GM23338 (cell line): ENCODE measurements at regions not wholly inside any gene's neighbourhood (a gene's known extent, or its start where the extent isn't known, plus 50 kb on each side); places are given as distances from the start of the nearest gene placed in this dataset.
"Not testable (repeated sequence)": the region's sequence is repeated elsewhere in the genome, so short reads cannot be mapped to it uniquely, and the experiment has no call there.

Experiments
- ATAC-seq: fragments of 200-7000 bp; cut with Tn5 transposase; 3 replicates; pipeline ENCODE4 v1.9.1; 2020
- DNase-seq: peaks from one replicate; pipeline ENCODE4 v3.0.0-alpha.2; 2015; ENCODE audit warnings: low spot score
- H2AFZ ChIP-seq: fragments of 200-600 bp; sonication (generic); 2 replicates; pipeline ENCODE4 v1.8.0; 2016; ENCODE audit warnings: antibody characterized with exemption, mild to moderate bottlenecking, moderate library complexity
- H3F3A ChIP-seq: fragments of 200-600 bp; sonication (generic); replicated peaks from 2 replicates; pipeline ENCODE4 v1.8.0; 2017; ENCODE audit warnings: antibody characterized with exemption, mixed run types, low read depth
- H3K27ac ChIP-seq: fragments of 200-600 bp; sonication (generic); 2 replicates; pipeline ENCODE4 v1.6.1; 2016; ENCODE audit warnings: low read depth
- H3K27me3 ChIP-seq: fragments of 200-600 bp; sonication (generic); 2 replicates; pipeline ENCODE4 v1.8.0; 2016; ENCODE audit warnings: mild to moderate bottlenecking, mixed run types, moderate library complexity; ENCODE audit not compliant: insufficient read depth
- H3K36me3 ChIP-seq: fragments of 200-600 bp; sonication (generic); 2 replicates; pipeline ENCODE4 v1.8.0; 2016; ENCODE audit warnings: mild to moderate bottlenecking; ENCODE audit not compliant: insufficient read depth
- H3K4me1 ChIP-seq: fragments of 200-600 bp; sonication (generic); 2 replicates; pipeline ENCODE4 v1.8.0; 2016; ENCODE audit warnings: mild to moderate bottlenecking, moderate library complexity; ENCODE audit not compliant: insufficient read depth
- H3K4me2 ChIP-seq: fragments of 200-600 bp; sonication (generic); 2 replicates; pipeline ENCODE4 v1.7.1; 2017; ENCODE audit warnings: mixed run types
- H3K4me3 ChIP-seq: fragments of 200-600 bp; sonication (generic); 2 replicates; pipeline ENCODE4 v1.6.1; 2016; ENCODE audit warnings: mixed run types
- H3K79me2 ChIP-seq: fragments of 200-600 bp; sonication (generic); replicated peaks from 2 replicates; pipeline ENCODE4 v1.8.0; 2017; ENCODE audit warnings: mild to moderate bottlenecking; ENCODE audit not compliant: insufficient read depth
- H3K9me2 ChIP-seq: fragments of 200-600 bp; sonication (generic); 2 replicates; pipeline ENCODE4 v1.8.0; 2017; ENCODE audit not compliant: insufficient read depth
- H4K20me1 ChIP-seq: fragments of 200-600 bp; sonication (generic); replicated peaks from 2 replicates; pipeline ENCODE4 v1.8.0; 2017; ENCODE audit warnings: mild to moderate bottlenecking; ENCODE audit not compliant: insufficient read depth
- H3K27ac Mint-ChIP-seq: 2 replicates; pipeline ENCODE4 v1.8.0; 2020; ENCODE audit warnings: inconsistent platforms, mild to moderate bottlenecking, moderate library complexity, mixed read lengths
- H3K27me3 Mint-ChIP-seq: 3 replicates; pipeline ENCODE4 v1.8.0; 2022; ENCODE audit warnings: low read depth, mild to moderate bottlenecking, moderate library complexity, mixed read lengths, inconsistent platforms; ENCODE audit not compliant: insufficient read depth, poor library complexity
- H3K36me3 Mint-ChIP-seq: 3 replicates; pipeline ENCODE4 v1.8.0; 2021; ENCODE audit warnings: low read depth, mild to moderate bottlenecking, inconsistent platforms, moderate library complexity, mixed read lengths
- H3K4me1 Mint-ChIP-seq: 3 replicates; pipeline ENCODE4 v1.8.0; 2020; ENCODE audit warnings: mild to moderate bottlenecking, inconsistent platforms, mixed read lengths
- H3K4me3 Mint-ChIP-seq: 3 replicates; pipeline ENCODE4 v1.8.0; 2021; ENCODE audit warnings: moderate library complexity, mild to moderate bottlenecking, inconsistent platforms, mixed read lengths
- H3K9me3 Mint-ChIP-seq: 3 replicates; pipeline ENCODE4 v1.8.0; 2020; ENCODE audit warnings: moderate library complexity, mild to moderate bottlenecking, inconsistent platforms, mixed read lengths
- CREB1 ChIP-seq: fragments of 250-450 bp; sonication (Bioruptor Pico); IDR thresholded peaks from 2 replicates; pipeline ENCODE4 v1.5.0; 2020; ENCODE audit warnings: low read depth, mild to moderate bottlenecking, moderate library complexity
- ETS1 ChIP-seq: IDR thresholded peaks from 2 replicates; pipeline ENCODE4 v1.6.1; 2016; ENCODE audit warnings: antibody characterized with exemption
- EZH2 ChIP-seq: fragments of 200-600 bp; sonication (generic); IDR thresholded peaks from one replicate; pipeline ENCODE4 v1.8.0; 2017; ENCODE audit warnings: antibody characterized with exemption, mild to moderate bottlenecking, low read depth; ENCODE audit not compliant: unreplicated experiment
- EZH2phosphoT487 ChIP-seq: fragments of 200-600 bp; sonication (generic); IDR thresholded peaks from one replicate; pipeline ENCODE4 v1.8.1; 2018; ENCODE audit warnings: antibody characterized with exemption; ENCODE audit not compliant: unreplicated experiment
- JUNB ChIP-seq: IDR thresholded peaks from one replicate; pipeline ENCODE4 v1.6.1; 2016; ENCODE audit warnings: antibody characterized with exemption; ENCODE audit not compliant: unreplicated experiment
- POLR2AphosphoS5 ChIP-seq: IDR thresholded peaks from 2 replicates; pipeline ENCODE4 v1.6.1; 2016; ENCODE audit warnings: antibody characterized with exemption, low read depth
- STAT1 ChIP-seq: IDR thresholded peaks from one replicate; pipeline ENCODE4 v1.6.1; 2016; ENCODE audit warnings: antibody characterized with exemption; ENCODE audit not compliant: unreplicated experiment
- ZNF114 ChIP-seq: fragments of 250-450 bp; sonication (Bioruptor Pico); IDR thresholded peaks from 2 replicates; pipeline ENCODE4 v1.5.0; 2020; ENCODE audit warnings: mild to moderate bottlenecking, moderate library complexity
- ZNF331 ChIP-seq: fragments of 250-450 bp; sonication (Bioruptor Pico); IDR thresholded peaks from 2 replicates; pipeline ENCODE4 v1.5.0; 2020; ENCODE audit warnings: low read depth, mild to moderate bottlenecking, moderate library complexity
- TF ChIP-seq, protein P1 (sequence below), 2 experiments: fragments of 200-600 bp in 1 of 2; sonication (generic) in 1 of 2; conservative IDR thresholded peaks; 2 replicates each; pipeline versions ENCODE4 v1.5.1 to v1.6.1; 2016 to 2017; ENCODE audit warnings: antibody characterized with exemption in 2 of 2, low read depth in 2 of 2, mild to moderate bottlenecking in 2 of 2, moderate library complexity in 1 of 2

GRCh38 chr5:16364910-16365309 is 100.7 kb downstream of the ZNF622 start:
- no peaks in the 10 kb centered on the region for H3K36me3 ChIP-seq
- Mint-ChIP-seq H3K27me3 (no peaks in the 10 kb centered on the region), H3K27ac (no peak overlapping the region), H3K4me1 (no peaks in the 10 kb centered on the region), H3K36me3 (no peaks in the 10 kb centered on the region), H3K9me3 (no peaks in the 10 kb centered on the region; the same call in 2 of the 3 replicates), H3K4me3 (no peak overlapping the region)
- no peak overlapping the region for H3K4me2 ChIP-seq
- TF ChIP-seq CREB1 (CRISPR knock-in tag): no peak
- TF ChIP-seq, protein P1, sequence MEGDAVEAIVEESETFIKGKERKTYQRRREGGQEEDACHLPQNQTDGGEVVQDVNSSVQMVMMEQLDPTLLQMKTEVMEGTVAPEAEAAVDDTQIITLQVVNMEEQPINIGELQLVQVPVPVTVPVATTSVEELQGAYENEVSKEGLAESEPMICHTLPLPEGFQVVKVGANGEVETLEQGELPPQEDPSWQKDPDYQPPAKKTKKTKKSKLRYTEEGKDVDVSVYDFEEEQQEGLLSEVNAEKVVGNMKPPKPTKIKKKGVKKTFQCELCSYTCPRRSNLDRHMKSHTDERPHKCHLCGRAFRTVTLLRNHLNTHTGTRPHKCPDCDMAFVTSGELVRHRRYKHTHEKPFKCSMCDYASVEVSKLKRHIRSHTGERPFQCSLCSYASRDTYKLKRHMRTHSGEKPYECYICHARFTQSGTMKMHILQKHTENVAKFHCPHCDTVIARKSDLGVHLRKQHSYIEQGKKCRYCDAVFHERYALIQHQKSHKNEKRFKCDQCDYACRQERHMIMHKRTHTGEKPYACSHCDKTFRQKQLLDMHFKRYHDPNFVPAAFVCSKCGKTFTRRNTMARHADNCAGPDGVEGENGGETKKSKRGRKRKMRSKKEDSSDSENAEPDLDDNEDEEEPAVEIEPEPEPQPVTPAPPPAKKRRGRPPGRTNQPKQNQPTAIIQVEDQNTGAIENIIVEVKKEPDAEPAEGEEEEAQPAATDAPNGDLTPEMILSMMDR (conservative IDR thresholded peaks at IDR 0.05; ENCODE audit: low read depth in 2 of 2): no peak
- no peak for TF ChIP-seq STAT1
- no peak for TF ChIP-seq JUNB
- no peak for TF ChIP-seq EZH2phosphoT487
- no peak for TF ChIP-seq EZH2
- TF ChIP-seq POLR2AphosphoS5: no peak
- DNase-seq (no peak), ATAC-seq (no peak)
- no peak overlapping the region for H3K4me3 ChIP-seq
- no peaks in the 10 kb centered on the region for H3K79me2 ChIP-seq
- no peak overlapping the region for H3K27ac ChIP-seq
- no peaks in the 10 kb centered on the region for H3K27me3 ChIP-seq
- no peaks in the 10 kb centered on the region for H3F3A ChIP-seq
- H4K20me1 ChIP-seq: no peaks in the 10 kb centered on the region
- H2AFZ ChIP-seq: 0 out of 2 replicates have a peak overlapping the region, but pooled peaks have one; percentile 18
- no peaks in the 10 kb centered on the region for H3K4me1 ChIP-seq
- no peaks in the 10 kb centered on the region; the same call in 1 of the 2 replicates for H3K9me2 ChIP-seq

GRCh38 chr5:16353439-16353838 is 112.2 kb downstream of the ZNF622 start:
- H3K27me3 Mint-ChIP-seq, H3K4me3 Mint-ChIP-seq, H3F3A ChIP-seq, H3K36me3 Mint-ChIP-seq, H3K27me3 ChIP-seq, H2AFZ ChIP-seq, H3K4me3 ChIP-seq, H3K36me3 ChIP-seq, H3K4me1 Mint-ChIP-seq, H3K9me3 Mint-ChIP-seq, DNase-seq, ATAC-seq, H3K79me2 ChIP-seq, H4K20me1 ChIP-seq, H3K27ac ChIP-seq, H3K27ac Mint-ChIP-seq, H3K4me1 ChIP-seq, H3K4me2 ChIP-seq, H3K9me2 ChIP-seq: not testable (repeated sequence)

- no peaks in the 10 kb centered on the region for H3K36me3 ChIP-seq
- no peak overlapping the region for H3K27ac Mint-ChIP-seq
- H3K27me3 Mint-ChIP-seq: peaks cover 4% of the 10 kb centered on the region
- H3K4me1 Mint-ChIP-seq: no peaks in the 10 kb centered on the region
- DNase-seq (no peak), ATAC-seq (no peak)
- no peaks in the 10 kb centered on the region for H3F3A ChIP-seq
- H3K4me3 Mint-ChIP-seq: no peak overlapping the region
- 0 out of 2 replicates have a peak, but pooled peaks cover 5% of the 10 kb centered on the region for H3K9me2 ChIP-seq
- H3K27ac ChIP-seq: no peak overlapping the region
- no peaks in the 10 kb centered on the region; the same call in 1 of the 3 replicates for H3K9me3 Mint-ChIP-seq
- H3K4me3 ChIP-seq: no peak overlapping the region
- H3K4me2 ChIP-seq: no peak overlapping the region
- H3K27me3 ChIP-seq: no peaks in the 10 kb centered on the region
- H3K79me2 ChIP-seq: no peaks in the 10 kb centered on the region
- no peaks in the 10 kb centered on the region for H3K4me1 ChIP-seq
- no peaks in the 10 kb centered on the region for H3K36me3 Mint-ChIP-seq
- no peaks in the 10 kb centered on the region for H4K20me1 ChIP-seq
- no peak overlapping the region for H2AFZ ChIP-seq
- TF ChIP-seq, protein P1 (conservative IDR thresholded peaks at IDR 0.05; ENCODE audit: low read depth in 2 of 2): no peak
- TF ChIP-seq ETS1: no peak
- TF ChIP-seq EZH2: no peak
- TF ChIP-seq ZNF331 (CRISPR knock-in tag): no peak
- TF ChIP-seq ZNF114 (CRISPR knock-in tag): no peak
- no peak for TF ChIP-seq JUNB
Measured at GRCh38 chr5:16350816-16351215, 114.8 kb downstream of the ZNF622 start.
